ENCODE measurements at regions not wholly inside any gene's neighbourhood (a gene's known extent, or its start where the extent isn't known, plus 50 kb on each side); places are given as distances from the start of the nearest gene placed in this dataset.

- no peak for DNase-seq (ENCODE audit: low spot score)
Observed at GRCh38 chr1:55988963-55989452, 590.4 kb downstream of the PLPP3 start.

GRCh38 chr1:55987491-55988249, 591.7 kb downstream of the PLPP3 start:
- DNase-seq (ENCODE audit: low spot score) (no peak), ATAC-seq (ENCODE audit: low read depth) (no peak)
- H3K27ac ChIP-seq (ENCODE audit: poor library complexity, severe bottlenecking): no peak overlapping the region
- no peak for TF ChIP-seq CTCF (IDR thresholded peaks at IDR 0.05; ENCODE audit: poor library complexity, severe bottlenecking)
- H3K9me3 ChIP-seq (ENCODE audit: severe bottlenecking): no peaks in the 10 kb centered on the region
- no peaks in the 10 kb centered on the region for H3K27me3 ChIP-seq (ENCODE audit: insufficient read depth, poor library complexity, severe bottlenecking)
- no peak overlapping the region for H3K4me3 ChIP-seq (ENCODE audit: severe bottlenecking)
- H3K4me1 ChIP-seq (ENCODE audit: insufficient read depth, poor library complexity, severe bottlenecking): no peaks in the 10 kb centered on the region
- H3K36me3 ChIP-seq (ENCODE audit: low read depth): no peaks in the 10 kb centered on the region

More at GRCh38 chr1:55988963-55989452, 590.4 kb downstream of the PLPP3 start:
- Histone ChIP-seq H3K4me3 (ENCODE audit: severe bottlenecking) (no peak overlapping the region), H3K36me3 (ENCODE audit: low read depth) (no peaks in the 10 kb centered on the region), H3K4me1 (ENCODE audit: insufficient read depth, poor library complexity, severe bottlenecking) (no peaks in the 10 kb centered on the region), H3K27me3 (ENCODE audit: insufficient read depth, poor library complexity, severe bottlenecking) (no peaks in the 10 kb centered on the region), H3K9me3 (ENCODE audit: severe bottlenecking) (no peaks in the 10 kb centered on the region), H3K27ac (ENCODE audit: poor library complexity, severe bottlenecking) (no peak overlapping the region)
- TF ChIP-seq CTCF (IDR thresholded peaks at IDR 0.05; ENCODE audit: poor library complexity, severe bottlenecking): no peak
- ATAC-seq (ENCODE audit: low read depth): no peak

- Histone ChIP-seq H3K36me3 (ENCODE audit: low read depth) (no peaks in the 10 kb centered on the region), H3K9me3 (ENCODE audit: severe bottlenecking) (no peaks in the 10 kb centered on the region), H3K4me3 (ENCODE audit: severe bottlenecking) (no peak overlapping the region), H3K27me3 (ENCODE audit: insufficient read depth, poor library complexity, severe bottlenecking) (no peaks in the 10 kb centered on the region), H3K4me1 (ENCODE audit: insufficient read depth, poor library complexity, severe bottlenecking) (no peaks in the 10 kb centered on the region), H3K27ac (ENCODE audit: poor library complexity, severe bottlenecking) (no peak overlapping the region)
- TF ChIP-seq CTCF (IDR thresholded peaks at IDR 0.05; ENCODE audit: poor library complexity, severe bottlenecking): no peak
- ATAC-seq (ENCODE audit: low read depth) (no peak), DNase-seq (ENCODE audit: low spot score) (no peak)
Observed at GRCh38 chr1:55986003-55986402, 593.4 kb downstream of the PLPP3 start.

GRCh38 chr1:55981010-55981650, 598.2 kb downstream of the PLPP3 start:
- H3K27ac ChIP-seq (ENCODE audit: poor library complexity, severe bottlenecking): no peak overlapping the region
- DNase-seq (ENCODE audit: low spot score) (no peak), ATAC-seq (ENCODE audit: low read depth) (no peak)
- no peaks in the 10 kb centered on the region for H3K36me3 ChIP-seq (ENCODE audit: low read depth)
- no peak for TF ChIP-seq CTCF (IDR thresholded peaks at IDR 0.05; ENCODE audit: poor library complexity, severe bottlenecking)
- H3K27me3 ChIP-seq (ENCODE audit: insufficient read depth, poor library complexity, severe bottlenecking): no peaks in the 10 kb centered on the region
- no peaks in the 10 kb centered on the region for H3K9me3 ChIP-seq (ENCODE audit: severe bottlenecking)
- H3K4me3 ChIP-seq (ENCODE audit: severe bottlenecking): no peak overlapping the region
- H3K4me1 ChIP-seq (ENCODE audit: insufficient read depth, poor library complexity, severe bottlenecking): no peaks in the 10 kb centered on the region

- Histone ChIP-seq H3K4me1 (ENCODE audit: insufficient read depth, poor library complexity, severe bottlenecking) (no peaks in the 10 kb centered on the region), H3K27me3 (ENCODE audit: insufficient read depth, poor library complexity, severe bottlenecking) (no peaks in the 10 kb centered on the region), H3K4me3 (ENCODE audit: severe bottlenecking) (no peak overlapping the region), H3K36me3 (ENCODE audit: low read depth) (no peaks in the 10 kb centered on the region), H3K27ac (ENCODE audit: poor library complexity, severe bottlenecking) (no peak overlapping the region), H3K9me3 (ENCODE audit: severe bottlenecking) (no peaks in the 10 kb centered on the region)
- no peak for DNase-seq (ENCODE audit: low spot score)
- no peak for ATAC-seq (ENCODE audit: low read depth)
- TF ChIP-seq CTCF (IDR thresholded peaks at IDR 0.05; ENCODE audit: poor library complexity, severe bottlenecking): no peak
Observed at GRCh38 chr1:55980582-55980981, 598.8 kb downstream of the PLPP3 start.

All from RWPE2 (cell line).